HG03097 (cell line): ENCODE measurements at regions not wholly inside any gene's neighbourhood (a gene's known extent, or its start where the extent isn't known, plus 50 kb on each side); places are given as distances from the start of the nearest gene placed in this dataset.

Experiments
- ATAC-seq: cut with Tn5 transposase; IDR thresholded peaks from one replicate; pipeline ENCODE4 v1.9.1; 2021; ENCODE audit not compliant: unreplicated experiment, low FRiP score

- ATAC-seq, result no peak
Observed at GRCh38 chr20:40591536-40591935, 97.5 kb downstream of the MAFB start.

GRCh38 chr20:40591119-40591518, 97.9 kb downstream of the MAFB start:
- no peak for ATAC-seq

- ATAC-seq, result no peak
Observed at GRCh38 chr20:40589581-40589980, 99.5 kb downstream of the MAFB start.

GRCh38 chr20:40588891-40589290, 100.1 kb downstream of the MAFB start:
- ATAC-seq, result no peak

GRCh38 chr20:40587038-40587437, 102.0 kb downstream of the MAFB start:
- no peak for ATAC-seq

- ATAC-seq, result no peak
Observed at GRCh38 chr20:40584130-40584809, 104.8 kb downstream of the MAFB start.

- no peak for ATAC-seq
Observed at GRCh38 chr20:40583636-40584035, 105.4 kb downstream of the MAFB start.

- no peak for ATAC-seq
Observed at GRCh38 chr20:40583205-40583604, 105.8 kb downstream of the MAFB start.

GRCh38 chr20:40582531-40582930, 106.5 kb downstream of the MAFB start:
- ATAC-seq, result no peak

- ATAC-seq, result no peak
Observed at GRCh38 chr20:40579701-40580100, 109.3 kb downstream of the MAFB start.

- no peak for ATAC-seq
Observed at GRCh38 chr20:40578961-40579360, 110.1 kb downstream of the MAFB start.

GRCh38 chr20:40575851-40576250, 113.2 kb downstream of the MAFB start:
- no peak for ATAC-seq

- ATAC-seq, result no peak
Observed at GRCh38 chr20:40572251-40572650, 116.8 kb downstream of the MAFB start.

- ATAC-seq, result no peak
Observed at GRCh38 chr20:40571639-40572038, 117.4 kb downstream of the MAFB start.

- ATAC-seq, result no peak
Observed at GRCh38 chr20:40568200-40568599, 120.8 kb downstream of the MAFB start.

- ATAC-seq, result no peak
Observed at GRCh38 chr20:40565682-40566040, 123.4 kb downstream of the MAFB start.

GRCh38 chr20:40565001-40565681, 123.9 kb downstream of the MAFB start:
- ATAC-seq, result no peak

- no peak for ATAC-seq
Observed at GRCh38 chr20:40563296-40563950, 125.6 kb downstream of the MAFB start.

- no peak for ATAC-seq
Observed at GRCh38 chr20:40562031-40562430, 127.0 kb downstream of the MAFB start.

GRCh38 chr20:40561187-40561586, 127.8 kb downstream of the MAFB start:
- no peak for ATAC-seq

GRCh38 chr20:40558212-40558611, 130.8 kb downstream of the MAFB start:
- ATAC-seq, result no peak

GRCh38 chr20:40551125-40551530, 137.9 kb downstream of the MAFB start:
- ATAC-seq, result no peak
